NT2/D1 (cell line): ENCODE measurements at regions not wholly inside any gene's neighbourhood (a gene's known extent, or its start where the extent isn't known, plus 50 kb on each side); places are given as distances from the start of the nearest gene placed in this dataset.

Source experiments
- SUZ12 ChIP-seq: IDR thresholded peaks from 2 replicates; pipeline ENCODE4 v1.6.1; 2011; ENCODE audit not compliant: insufficient read length, insufficient read depth; ENCODE audit errors: extremely low read depth
- YY1 ChIP-seq: IDR thresholded peaks from 2 replicates; pipeline ENCODE4 v1.6.1; 2011; ENCODE audit not compliant: insufficient read length, insufficient read depth
- ZNF274 ChIP-seq: IDR thresholded peaks from 2 replicates; pipeline ENCODE4 v1.6.1; 2011; ENCODE audit warnings: mild to moderate bottlenecking, low read depth, low read length

- TF ChIP-seq ZNF274 (no peak), YY1 (no peak), SUZ12 (no peak)
Observed at GRCh38 chr5:30850866-30851265, 342.6 kb upstream of the CDH6 start.
